A673 (cell line): ENCODE measurements at regions not wholly inside any gene's neighbourhood (a gene's known extent, or its start where the extent isn't known, plus 50 kb on each side); places are given as distances from the start of the nearest gene placed in this dataset.

Experiments
- CTCF ChIP-seq: fragments of 300-800, 200-600 bp; sonication (generic); conservative IDR thresholded peaks from 2 replicates; pipeline ENCODE4 v1.5.1; 2017; ENCODE audit warnings: low read depth, mild to moderate bottlenecking, antibody characterized with exemption, low read length, moderate library complexity, mixed read lengths
- EZH2 ChIP-seq: fragments of 200-600 bp; sonication (generic); IDR thresholded peaks from 2 replicates; pipeline ENCODE4 v1.6.1; 2017; ENCODE audit warnings: borderline replicate concordance, low read depth, mild to moderate bottlenecking, mixed read lengths, antibody characterized with exemption, low read length; ENCODE audit not compliant: poor library complexity, severe bottlenecking

- TF ChIP-seq CTCF = no peak
- no peak for TF ChIP-seq EZH2
Measured at GRCh38 chr7:79833616-79834015, 301.0 kb upstream of the GNAI1 start.
